HT-29 (cell line): ENCODE measurements at regions not wholly inside any gene's neighbourhood (a gene's known extent, or its start where the extent isn't known, plus 50 kb on each side); places are given as distances from the start of the nearest gene placed in this dataset.
"Not testable (repeated sequence)": the region's sequence is repeated elsewhere in the genome, so short reads cannot be mapped to it uniquely, and the experiment has no call there.

ENCODE experiments used
- DNase-seq: peaks from one replicate; pipeline ENCODE4 v3.0.0-alpha.2; 2015; ENCODE audit warnings: low spot score

GRCh38 chr5:124796495-124796894 is 50.1 kb upstream of the ZNF608 start:
- no peak for DNase-seq

- DNase-seq: no peak
These were observed 51.2 kb upstream of the ZNF608 start for GRCh38 chr5:124797665-124798087.

GRCh38 chr5:124798890-124799289 is 52.5 kb upstream of the ZNF608 start:
- DNase-seq: no peak

GRCh38 chr5:124801551-124801950 is 55.1 kb upstream of the ZNF608 start:
- no peak for DNase-seq

GRCh38 chr5:124803617-124804323 is 57.3 kb upstream of the ZNF608 start:
- no peak for DNase-seq

- DNase-seq: no peak
These were observed 59.6 kb upstream of the ZNF608 start for GRCh38 chr5:124806026-124806372.

GRCh38 chr5:124806373-124807077 is 60.1 kb upstream of the ZNF608 start:
- DNase-seq: peak; percentile 86

GRCh38 chr5:124808842-124809268 is 62.4 kb upstream of the ZNF608 start:
- no peak for DNase-seq

GRCh38 chr5:124810396-124811006 is 64.1 kb upstream of the ZNF608 start:
- DNase-seq: no peak

- peak; percentile 32 for DNase-seq
These were observed 66.4 kb upstream of the ZNF608 start for GRCh38 chr5:124812771-124813358.

- DNase-seq: no peak
These were observed 69.9 kb upstream of the ZNF608 start for GRCh38 chr5:124816381-124816780.

GRCh38 chr5:124819201-124819600 is 72.8 kb upstream of the ZNF608 start:
- DNase-seq: no peak

- no peak for DNase-seq
These were observed 76.2 kb upstream of the ZNF608 start for GRCh38 chr5:124822647-124823046.

- no peak for DNase-seq
These were observed 76.9 kb upstream of the ZNF608 start for GRCh38 chr5:124823380-124823779.

GRCh38 chr5:124824637-124825158 is 78.3 kb upstream of the ZNF608 start:
- DNase-seq: peak; percentile 11

- no peak for DNase-seq
These were observed 79.0 kb upstream of the ZNF608 start for GRCh38 chr5:124825250-124825982.

- DNase-seq: no peak
These were observed 79.5 kb upstream of the ZNF608 start for GRCh38 chr5:124825983-124826337.

- DNase-seq: no peak
These were observed 82.3 kb upstream of the ZNF608 start for GRCh38 chr5:124828731-124829234.

- no peak for DNase-seq
These were observed 85.3 kb upstream of the ZNF608 start for GRCh38 chr5:124831687-124832240.

- DNase-seq: no peak
These were observed 86.1 kb upstream of the ZNF608 start for GRCh38 chr5:124832510-124832909.

GRCh38 chr5:124836314-124836713 is 89.9 kb upstream of the ZNF608 start:
- not testable (repeated sequence) for DNase-seq
